Aorta (tissue), 5 donors: ENCODE measurements at regions not wholly inside any gene's neighbourhood (a gene's known extent, or its start where the extent isn't known, plus 50 kb on each side); places are given as distances from the start of the nearest gene placed in this dataset.
"Not testable (repeated sequence)": the region's sequence is repeated elsewhere in the genome, so short reads cannot be mapped to it uniquely, and the experiment has no call there.

Source experiments
- ATAC-seq: fragments of 200-7000 bp; cut with Tn5 transposase; one replicate; pipeline ENCODE4 v1.9.1; 2022; ENCODE audit warnings: moderate library complexity; ENCODE audit not compliant: low FRiP score
- DNase-seq, 2 donors: peaks; one replicate each; pipeline ENCODE4 v3.0.0-alpha.2; 2020
- H3K27ac ChIP-seq, 2 donors: one replicate each; pipeline ENCODE4 v1.5.1; 2013; ENCODE audit warnings: low read length in 2 of 2, mild to moderate bottlenecking in 2 of 2, moderate library complexity in 2 of 2, control low read depth in 1 of 2, inconsistent platforms in 1 of 2, low read depth in 1 of 2
- H3K27me3 ChIP-seq, 2 donors: one replicate each; pipeline ENCODE4 v1.6.1; 2013; ENCODE audit warnings: control low read depth in 1 of 2, low read length in 1 of 2, mild to moderate bottlenecking in 1 of 2, moderate library complexity in 1 of 2; ENCODE audit not compliant: insufficient read depth in 2 of 2, control insufficient read depth in 1 of 2
- H3K36me3 ChIP-seq, 2 donors: one replicate each; pipeline ENCODE4 v1.6.1; 2013; ENCODE audit warnings: control low read depth in 1 of 2, low read length in 1 of 2, mild to moderate bottlenecking in 1 of 2; ENCODE audit not compliant: insufficient read depth in 2 of 2, control insufficient read depth in 1 of 2
- H3K4me1 ChIP-seq, 2 donors: one replicate each; pipeline ENCODE4 v1.6.1; 2013; ENCODE audit warnings: low read length in 2 of 2, control low read depth in 1 of 2, mild to moderate bottlenecking in 1 of 2, moderate library complexity in 1 of 2; ENCODE audit not compliant: insufficient read depth in 2 of 2, control insufficient read depth in 1 of 2
- H3K4me3 ChIP-seq, 2 donors: one replicate each; pipeline ENCODE4 v1.5.1; 2013; ENCODE audit warnings: low read length in 2 of 2, control low read depth in 1 of 2, mild to moderate bottlenecking in 1 of 2
- H3K9me3 ChIP-seq: one replicate; pipeline ENCODE4 v1.6.1; 2013; ENCODE audit warnings: mild to moderate bottlenecking, low read length; ENCODE audit not compliant: control insufficient read depth
- WGBS, 2 donors: extraction: QIAGEN DNeasy Blood & Tissue Kit; methylation state at CpG; one replicate each; pipeline ENCODE4 v1.1.7; 2013; 5-methylcytosine and 5-hydroxymethylcytosine counted together
- intact Hi-C, 2 donors: fragments of 100-400 bp; cut with DNase I; formaldehyde crosslinking; loops; one replicate each; pipeline versions ENCODE4 v1.14.2 to v1.15.0; 2022
- donor health status: healthy with polysubstance abuse.
- donor health status: Bipolar disorder and iron deficiency.
- donor health status: DM: no; HTN: no; CAD: no.
- donor health status: DM: no; HTN: no; CAD: no.
- donor health status: DM: yes; HTN: yes; CAD: no.

DNA sequence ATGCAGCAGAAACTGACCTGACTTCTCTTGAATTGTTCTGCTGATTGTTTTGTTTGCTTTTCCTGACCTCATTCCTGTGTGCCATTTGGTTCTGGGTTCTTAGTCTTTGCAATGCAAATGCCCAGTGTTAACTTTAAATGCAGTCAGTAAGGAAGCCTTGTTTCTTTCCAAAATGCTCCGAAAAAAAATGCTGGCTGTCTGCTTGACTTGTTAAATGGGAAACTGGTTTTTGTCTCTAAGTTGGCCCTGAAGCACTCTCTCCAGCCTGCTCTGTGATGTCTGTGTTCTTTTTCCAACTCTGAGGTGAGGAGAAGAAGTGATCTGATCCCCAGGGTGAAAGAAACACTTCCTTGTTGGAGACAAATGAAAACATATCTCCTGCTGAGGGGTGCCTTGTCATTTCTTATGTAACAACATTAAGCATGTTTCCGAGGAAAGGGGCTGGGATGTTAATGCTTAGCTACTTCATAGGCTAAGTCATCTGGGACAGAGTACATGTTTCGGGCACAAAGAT is 256.3 kb upstream of the ADGRL4 start:
- Histone ChIP-seq H3K27ac (no peak overlapping the region), H3K9me3 (no peaks in the 10 kb centered on the region), H3K27me3 (no peaks in the 10 kb centered on the region), H3K4me1 (no peaks in the 10 kb centered on the region), H3K4me3 (no peak overlapping the region), H3K36me3 (no peaks in the 10 kb centered on the region)
- ATAC-seq (no peak), DNase-seq (no peak)
- WGBS, 2 donors: 59% methylated on average over 3 of the region's 3 CpGs
- intact Hi-C loops: loop anchor here in 1 of 2 donors (5.0 kb wide), 1 partner anchor 89 kb away; no protein-coding TSS in a partner anchor

- no peak overlapping the region for H3K27ac ChIP-seq
- no peaks in the 10 kb centered on the region for H3K36me3 ChIP-seq
- intact Hi-C loops: loop anchor here (2.0 to 5.0 kb wide), 2 partner anchors 93 kb away; no protein-coding TSS in a partner anchor
- no peaks in the 10 kb centered on the region for H3K9me3 ChIP-seq
- WGBS, 2 donors: 53 to 54% methylated on average over 5 of the region's 5 CpGs
- DNase-seq (no peak), ATAC-seq (peak; percentile 70)
- no peak overlapping the region for H3K4me3 ChIP-seq
- H3K27me3 ChIP-seq: no peaks in the 10 kb centered on the region
- no peaks in the 10 kb centered on the region for H3K4me1 ChIP-seq
These were observed 253.1 kb upstream of the ADGRL4 start for GRCh38 chr1:79259390-79260336.

- ATAC-seq (no peak), DNase-seq (no peak)
- Histone ChIP-seq H3K9me3 (no peaks in the 10 kb centered on the region), H3K4me3 (no peak overlapping the region), H3K27ac (no peak overlapping the region), H3K36me3 (no peaks in the 10 kb centered on the region), H3K27me3 (no peaks in the 10 kb centered on the region), H3K4me1 (no peaks in the 10 kb centered on the region)
- WGBS, 2 donors: 95 to 98% methylated on average over 2 of the region's 2 CpGs
- intact Hi-C loops: no loop called here
These were observed 248.9 kb upstream of the ADGRL4 start for GRCh38 chr1:79255421-79255820.

DNA sequence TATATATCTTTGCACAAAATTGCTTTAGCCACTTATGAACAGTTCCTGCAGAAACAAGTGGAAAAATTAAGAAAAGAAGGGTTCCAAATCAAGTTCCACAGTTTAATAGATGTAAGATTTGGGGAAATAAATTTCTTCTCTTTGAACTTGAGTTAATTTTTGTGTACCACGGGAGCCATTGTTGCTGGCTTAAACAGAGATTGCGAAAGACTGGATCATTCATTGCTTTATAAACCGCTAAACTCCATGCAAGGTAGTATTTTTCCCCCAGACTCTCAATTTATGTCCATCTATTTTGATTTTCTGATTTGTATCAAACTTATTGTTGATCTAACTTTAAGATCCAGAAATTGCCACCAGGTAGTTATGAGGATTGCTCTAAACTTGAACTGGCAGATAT is 246.1 kb upstream of the ADGRL4 start:
- Histone ChIP-seq H3K9me3 (no peaks in the 10 kb centered on the region), H3K27me3 (no peaks in the 10 kb centered on the region), H3K4me1 (no peaks in the 10 kb centered on the region), H3K4me3 (no peak overlapping the region), H3K36me3 (no peaks in the 10 kb centered on the region), H3K27ac (no peak overlapping the region)
- 93 to 96% methylated on average over 3 of the region's 3 CpGs for WGBS, 2 donors
- no peak for DNase-seq
- no peak for ATAC-seq
- intact Hi-C loops: no loop called here

DNA sequence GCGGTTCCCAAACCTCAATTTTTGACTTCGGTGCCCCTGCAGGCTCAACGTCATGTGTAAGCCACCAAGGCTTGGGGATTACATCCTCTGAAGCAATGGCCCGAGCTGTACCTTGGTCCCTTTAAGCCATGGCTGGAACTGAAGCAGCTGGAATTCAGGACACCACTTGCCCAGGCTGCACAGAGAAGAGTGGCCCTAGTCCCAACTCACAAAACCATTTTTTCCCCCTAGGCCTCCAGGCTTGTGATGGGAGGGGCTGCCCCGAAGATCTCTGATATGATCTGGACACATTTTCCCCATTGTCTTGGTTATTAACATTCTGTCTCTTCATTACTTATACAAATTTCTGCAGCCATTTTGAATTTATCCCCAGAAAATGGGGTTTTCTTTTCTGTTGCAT is 233.3 kb upstream of the ADGRL4 start:
- DNase-seq (no peak), ATAC-seq (no peak)
- intact Hi-C loops: no loop called here
- Histone ChIP-seq H3K27ac (no peak overlapping the region), H3K4me1 (no peaks in the 10 kb centered on the region), H3K9me3 (peaks cover 1% of the 10 kb centered on the region), H3K27me3 (no peaks in the 10 kb centered on the region), H3K36me3 (no peaks in the 10 kb centered on the region), H3K4me3 (no peak overlapping the region)
- WGBS, 2 donors: 92 to 95% methylated on average over 5 of the region's 5 CpGs

DNA sequence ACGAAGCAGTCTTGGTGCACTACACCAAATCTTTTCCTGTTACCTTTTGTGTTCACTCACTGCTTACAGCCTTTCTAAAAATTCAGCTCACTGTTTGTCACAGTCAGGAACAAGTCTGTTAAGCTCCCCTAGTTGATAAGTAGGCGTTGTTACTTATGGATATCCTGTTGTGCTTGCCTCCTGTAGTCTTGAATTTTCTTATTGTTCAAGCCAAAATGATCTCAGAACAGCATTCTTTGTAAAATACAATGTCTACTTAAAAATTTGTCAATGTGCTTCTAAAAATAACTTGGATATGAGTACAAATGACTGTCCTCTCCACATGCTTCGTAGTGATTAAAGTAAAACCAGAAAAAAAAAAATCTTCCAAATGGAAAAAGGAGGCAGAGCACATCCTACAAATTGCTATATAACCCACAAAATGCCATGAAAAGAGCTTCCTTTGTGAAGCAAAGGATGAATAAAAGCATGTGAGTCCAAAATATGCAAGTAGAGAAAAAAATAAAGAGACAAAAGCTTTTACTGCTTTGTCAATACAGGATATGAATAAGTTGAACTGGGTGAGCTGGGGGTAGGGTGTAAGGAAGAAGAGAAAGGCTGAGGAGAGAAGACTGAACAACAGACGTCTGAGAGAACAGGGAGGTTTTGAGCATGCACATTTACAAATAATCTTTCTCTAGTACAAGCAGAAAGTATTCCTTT is 228.9 kb upstream of the ADGRL4 start:
- DNase-seq (no peak), ATAC-seq (no peak)
- no peaks in the 10 kb centered on the region for H3K36me3 ChIP-seq
- no peaks in the 10 kb centered on the region for H3K4me1 ChIP-seq
- intact Hi-C loops: no loop called here
- H3K27me3 ChIP-seq: no peaks in the 10 kb centered on the region
- H3K9me3 ChIP-seq: no peaks in the 10 kb centered on the region
- H3K4me3 ChIP-seq: no peak overlapping the region
- WGBS, 2 donors: 30 to 33% methylated on average over 4 of the region's 4 CpGs
- no peak overlapping the region for H3K27ac ChIP-seq

DNA sequence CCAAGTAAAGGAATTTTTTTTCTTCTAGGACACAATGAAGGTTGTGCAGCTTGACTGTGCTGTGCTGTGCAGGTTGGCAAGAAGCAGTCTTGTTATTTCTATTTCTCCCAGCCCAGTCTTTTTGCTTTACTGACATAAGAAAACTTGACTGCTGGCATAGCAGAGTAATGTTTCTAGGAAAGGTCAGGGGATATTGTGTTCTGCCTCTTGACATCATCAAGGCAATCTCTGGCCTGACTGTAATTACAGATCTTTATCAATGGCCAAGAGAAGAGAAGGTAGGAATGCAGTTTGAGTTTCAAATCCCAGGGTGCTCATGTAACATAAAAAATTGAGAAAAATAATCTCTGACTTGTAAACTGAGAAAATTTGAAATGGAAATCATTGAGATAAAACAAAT is 226.3 kb upstream of the ADGRL4 start:
- no peaks in the 10 kb centered on the region for H3K36me3 ChIP-seq
- H3K9me3 ChIP-seq: no peaks in the 10 kb centered on the region
- H3K27ac ChIP-seq: no peak overlapping the region
- no peak for ATAC-seq
- no peaks in the 10 kb centered on the region for H3K27me3 ChIP-seq
- H3K4me1 ChIP-seq: no peaks in the 10 kb centered on the region
- H3K4me3 ChIP-seq: no peak overlapping the region
- intact Hi-C loops: no loop called here
- DNase-seq: no peak

GRCh38 chr1:79230751-79231150 is 224.2 kb upstream of the ADGRL4 start:
- ATAC-seq, H3K27me3 ChIP-seq, H3K4me1 ChIP-seq, H3K36me3 ChIP-seq, H3K9me3 ChIP-seq, intact Hi-C loops, H3K27ac ChIP-seq, H3K4me3 ChIP-seq, DNase-seq: not testable (repeated sequence)
- WGBS, 2 donors: 58 to 62% methylated on average over 4 of the region's 4 CpGs
